ENCODE measurements at regions not wholly inside any gene's neighbourhood (a gene's known extent, or its start where the extent isn't known, plus 50 kb on each side); places are given as distances from the start of the nearest gene placed in this dataset.
A peak's percentile ranks its signal among the peaks of the same experiment; 100 is the strongest.

- no peak overlapping the region for H2AFZ ChIP-seq (ENCODE audit: low read depth, low read length)
- FAIRE-seq: no peak
These were observed 117.6 kb upstream of the KLF7 start for GRCh38 chr2:207283356-207283755.

More at GRCh38 chr2:207283356-207283755, 117.6 kb upstream of the KLF7 start:
- CTCF ChIA-PET (ENCODE audit: low intra/inter-chr PET ratio): no interaction called here
- H3K9ac ChIP-seq (ENCODE audit: insufficient read depth in 1 of 2, low read depth in 2 of 2, low read length in 2 of 2): no peak overlapping the region
- ATAC-seq: peak; percentile 47; the same call in 1 of the 3 replicates
- in situ Hi-C loops (cut with MboI): no loop called here
- no peak overlapping the region for H3K4me2 ChIP-seq (ENCODE audit: insufficient read depth, low read length)
- POLR2A ChIA-PET: interaction anchor here (1.2 kb wide), 1 partner anchor 38 kb away, joined by 3 read pairs; no protein-coding TSS in a partner anchor
- WGBS (ENCODE audit: insufficient coverage, low coverage, missing lambda C conversion rate): 11% methylated on average over 1 of the region's 1 CpG
- no peaks in the 10 kb centered on the region; a peak in 1 of 5 replicates for H3K4me1 ChIP-seq (replicated peaks in 1 of 2; ENCODE audit: control insufficient read depth in 2 of 2, insufficient read depth in 2 of 2, low read length in 2 of 2)
- TF ChIP-seq RAD21 (CRISPR knock-in tag; conservative IDR thresholded peaks at IDR 0.05 in 1 of 2, IDR thresholded peaks at IDR 0.05 in 1 of 2) (peak; percentile 39 to 40; a peak in 3 of 4 replicates), CEBPB (tag; IDR thresholded peaks at IDR 0.05) (no peak), CTCF (IDR thresholded peaks at IDR 0.05 in 2 of 3, conservative IDR thresholded peaks at IDR 0.05 in 1 of 3; ENCODE audit: insufficient read depth in 2 of 3, low read depth in 1 of 3, low read length in 3 of 3) (peak in 2 of 3 experiments; percentile 11 to 27; a peak in 1 of 6 replicates), ZC3H4 (CRISPR knock-in tag; IDR thresholded peaks at IDR 0.05; ENCODE audit: borderline replicate concordance) (no peak), MTA1 (IDR thresholded peaks at IDR 0.05; ENCODE audit: borderline replicate concordance) (no peak)
- H3K4me3 ChIP-seq: no peak overlapping the region
- intact Hi-C loops (cut with micrococcal nuclease): no loop called here
- no peaks in the 10 kb centered on the region for H3K9me1 ChIP-seq (ENCODE audit: control insufficient read depth, insufficient read depth, low read length)
- DNase-seq (ENCODE audit: extremely low read depth in 1 of 4, low spot score in 3 of 4): peak in 2 of 4 experiments; percentile 5 to 15
- no peaks in the 10 kb centered on the region for H3K36me3 ChIP-seq (ENCODE audit: control insufficient read depth, insufficient read depth, low read length)
- BruUV-seq (replicated peaks): no TSS peak
- no peak overlapping the region for H3K27ac ChIP-seq (ENCODE audit: extremely low read depth, low read depth, low read length)
- no peaks in the 10 kb centered on the region for H3K9me3 ChIP-seq (replicated peaks; ENCODE audit: control insufficient read depth, insufficient read depth, low read depth, low read length)
- H3K27me3 ChIP-seq (ENCODE audit: control insufficient read depth in 2 of 2, insufficient read depth in 2 of 2, low read length in 2 of 2): no peaks in the 10 kb centered on the region
- H4K20me1 ChIP-seq (replicated peaks; ENCODE audit: control insufficient read depth, insufficient read depth, low read length): no peaks in the 10 kb centered on the region
- H3K79me2 ChIP-seq (ENCODE audit: control insufficient read depth, insufficient read depth, low read length): no peaks in the 10 kb centered on the region

Measured in K562 (cell line).